ENCODE measurements at regions not wholly inside any gene's neighbourhood (a gene's known extent, or its start where the extent isn't known, plus 50 kb on each side); places are given as distances from the start of the nearest gene placed in this dataset.

DNA sequence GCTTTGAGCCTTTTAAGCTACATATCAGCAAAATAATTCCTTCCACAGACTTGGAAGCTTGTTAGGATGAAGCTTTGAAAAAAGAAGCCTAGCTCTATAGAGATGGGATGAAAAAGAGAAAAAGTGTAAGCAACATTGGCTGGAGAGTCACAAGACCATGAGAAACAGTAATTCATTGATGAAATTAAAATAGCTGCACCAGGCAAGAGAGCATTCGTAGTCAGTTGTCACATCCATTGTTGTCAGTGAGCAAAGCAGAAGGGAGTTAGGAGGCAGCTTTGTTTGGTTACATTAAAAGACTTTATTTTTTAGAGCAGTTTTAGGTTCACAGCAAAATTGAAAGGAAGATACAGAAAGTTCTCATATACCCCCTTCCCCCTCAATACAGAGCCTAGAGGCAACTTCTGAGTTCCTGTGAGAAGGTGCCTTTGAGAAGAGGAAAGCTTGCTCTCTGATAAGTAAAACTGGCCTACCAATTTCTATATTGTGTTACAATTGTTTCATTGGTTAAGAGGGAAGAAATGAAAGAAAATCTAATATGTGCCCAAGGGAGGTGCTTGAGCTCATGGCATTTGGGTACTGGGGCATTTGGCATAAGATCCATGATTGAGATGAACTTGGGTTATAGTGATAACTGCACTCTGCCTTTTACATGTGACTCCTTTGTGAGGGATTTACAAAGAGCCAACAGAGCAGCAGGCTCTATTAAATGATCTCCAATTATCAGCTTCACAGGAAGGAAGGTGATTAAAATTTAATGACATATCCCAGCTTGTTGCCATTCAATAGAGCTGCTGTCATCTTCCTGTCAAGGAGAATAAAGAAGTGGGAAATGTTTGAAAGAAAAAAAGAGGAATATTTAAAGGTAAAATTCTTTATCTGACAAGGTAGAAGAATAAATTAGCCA lies 361.3 kb upstream of the TMTC1 start:
- no peak overlapping the region for H3K4me3 Mint-ChIP-seq (ENCODE audit: unreplicated experiment)
- no peak overlapping the region for H3K27ac Mint-ChIP-seq (ENCODE audit: unreplicated experiment)
- H3K9me3 Mint-ChIP-seq (ENCODE audit: unreplicated experiment) = peaks cover 2% of the 10 kb centered on the region

DNA sequence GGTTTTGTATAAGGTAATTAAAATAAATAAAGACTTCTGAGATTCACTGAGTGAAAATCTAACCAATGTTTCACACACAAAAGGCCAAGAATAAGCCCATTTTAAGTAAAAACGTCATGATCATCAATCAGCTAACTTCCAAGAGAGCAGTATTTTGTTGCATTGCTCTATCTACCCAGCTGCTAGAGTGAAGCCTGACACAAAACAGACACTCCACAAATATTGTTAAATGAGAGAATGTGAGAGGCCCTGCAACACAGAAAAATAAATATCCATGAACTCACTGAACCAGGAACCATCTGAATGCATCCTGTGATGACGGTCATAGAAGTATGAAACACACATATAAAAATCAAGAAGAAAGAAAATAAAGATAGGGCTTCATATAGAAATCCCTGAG lies 358.6 kb upstream of the TMTC1 start:
- Mint-ChIP-seq H3K4me3 (ENCODE audit: unreplicated experiment) (no peak overlapping the region), H3K27me3 (ENCODE audit: unreplicated experiment) (no peaks in the 10 kb centered on the region), H3K27ac (ENCODE audit: unreplicated experiment) (no peak overlapping the region)

More for the DNA sequence above, 361.3 kb upstream of the TMTC1 start:
- no peak for DNase-seq (ENCODE audit: extremely low spot score, unreplicated experiment)
- Mint-ChIP-seq H3K27me3 (ENCODE audit: unreplicated experiment) (no peaks in the 10 kb centered on the region), H3K36me3 (ENCODE audit: unreplicated experiment) (no peaks in the 10 kb centered on the region), H3K4me1 (ENCODE audit: unreplicated experiment) (peaks cover 22% of the 10 kb centered on the region)
- TF ChIP-seq, protein P1, sequence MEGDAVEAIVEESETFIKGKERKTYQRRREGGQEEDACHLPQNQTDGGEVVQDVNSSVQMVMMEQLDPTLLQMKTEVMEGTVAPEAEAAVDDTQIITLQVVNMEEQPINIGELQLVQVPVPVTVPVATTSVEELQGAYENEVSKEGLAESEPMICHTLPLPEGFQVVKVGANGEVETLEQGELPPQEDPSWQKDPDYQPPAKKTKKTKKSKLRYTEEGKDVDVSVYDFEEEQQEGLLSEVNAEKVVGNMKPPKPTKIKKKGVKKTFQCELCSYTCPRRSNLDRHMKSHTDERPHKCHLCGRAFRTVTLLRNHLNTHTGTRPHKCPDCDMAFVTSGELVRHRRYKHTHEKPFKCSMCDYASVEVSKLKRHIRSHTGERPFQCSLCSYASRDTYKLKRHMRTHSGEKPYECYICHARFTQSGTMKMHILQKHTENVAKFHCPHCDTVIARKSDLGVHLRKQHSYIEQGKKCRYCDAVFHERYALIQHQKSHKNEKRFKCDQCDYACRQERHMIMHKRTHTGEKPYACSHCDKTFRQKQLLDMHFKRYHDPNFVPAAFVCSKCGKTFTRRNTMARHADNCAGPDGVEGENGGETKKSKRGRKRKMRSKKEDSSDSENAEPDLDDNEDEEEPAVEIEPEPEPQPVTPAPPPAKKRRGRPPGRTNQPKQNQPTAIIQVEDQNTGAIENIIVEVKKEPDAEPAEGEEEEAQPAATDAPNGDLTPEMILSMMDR (IDR thresholded peaks at IDR 0.05) = no peak

DNA sequence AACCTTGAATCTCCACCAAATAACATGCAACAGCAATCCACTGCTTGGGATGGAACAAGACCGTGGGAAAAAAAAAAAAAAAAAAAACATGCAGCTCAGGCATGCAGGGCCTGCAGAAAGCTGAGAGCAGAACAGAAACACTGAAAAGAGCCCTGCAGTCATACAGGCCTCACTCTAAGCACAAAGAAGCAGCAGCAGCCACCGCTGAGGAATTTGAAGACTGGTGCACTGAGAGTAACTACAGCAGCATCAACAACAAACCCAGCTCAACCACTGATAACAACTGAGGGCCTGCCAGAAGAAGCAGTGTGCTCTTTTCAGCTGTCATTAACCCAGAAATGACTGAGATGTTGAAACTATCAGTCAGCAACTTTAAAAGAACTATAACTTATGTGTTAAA lies 354.7 kb upstream of the TMTC1 start:
- TF ChIP-seq, protein P1 (IDR thresholded peaks at IDR 0.05) = no peak
- Mint-ChIP-seq H3K27me3 (ENCODE audit: unreplicated experiment) (no peaks in the 10 kb centered on the region), H3K4me3 (ENCODE audit: unreplicated experiment) (no peak overlapping the region), H3K36me3 (ENCODE audit: unreplicated experiment) (no peaks in the 10 kb centered on the region), H3K9me3 (ENCODE audit: unreplicated experiment) (peaks cover 3% of the 10 kb centered on the region), H3K27ac (ENCODE audit: unreplicated experiment) (peak overlapping the region; percentile 11), H3K4me1 (ENCODE audit: unreplicated experiment) (peaks cover 28% of the 10 kb centered on the region)
- DNase-seq (ENCODE audit: extremely low spot score, unreplicated experiment) = no peak

More for the DNA sequence above, 358.6 kb upstream of the TMTC1 start:
- Mint-ChIP-seq H3K4me1 (ENCODE audit: unreplicated experiment) (peaks cover 34% of the 10 kb centered on the region), H3K36me3 (ENCODE audit: unreplicated experiment) (no peaks in the 10 kb centered on the region), H3K9me3 (ENCODE audit: unreplicated experiment) (peaks cover 3% of the 10 kb centered on the region)
- TF ChIP-seq, protein P1 (IDR thresholded peaks at IDR 0.05) = no peak
- DNase-seq (ENCODE audit: extremely low spot score, unreplicated experiment) = no peak

DNA sequence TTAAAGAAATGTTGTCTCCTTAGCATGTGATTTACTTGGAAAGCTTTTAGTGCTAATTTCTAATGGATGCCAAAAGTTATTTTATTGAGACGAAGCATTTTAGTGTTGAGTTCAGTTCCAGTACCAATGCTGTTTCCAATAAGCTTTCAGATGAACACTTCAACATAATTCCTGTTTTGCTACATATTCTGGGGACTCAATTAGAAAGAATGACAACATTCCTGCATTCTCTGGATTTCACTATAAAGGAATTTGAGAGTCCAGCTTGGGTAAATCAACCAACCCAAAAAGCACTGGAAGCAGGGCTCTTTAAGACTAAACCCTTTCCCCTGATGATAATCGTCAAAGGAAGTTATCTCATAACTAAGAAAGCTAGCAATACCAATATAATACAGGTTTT lies 353.0 kb upstream of the TMTC1 start:
- Mint-ChIP-seq H3K4me1 (ENCODE audit: unreplicated experiment) (peaks cover 28% of the 10 kb centered on the region), H3K4me3 (ENCODE audit: unreplicated experiment) (no peak overlapping the region), H3K36me3 (ENCODE audit: unreplicated experiment) (no peaks in the 10 kb centered on the region), H3K9me3 (ENCODE audit: unreplicated experiment) (peaks cover 3% of the 10 kb centered on the region), H3K27me3 (ENCODE audit: unreplicated experiment) (peaks cover 3% of the 10 kb centered on the region), H3K27ac (ENCODE audit: unreplicated experiment) (peak overlapping the region; percentile 27)
- DNase-seq (ENCODE audit: extremely low spot score, unreplicated experiment) = no peak
- TF ChIP-seq, protein P1 (IDR thresholded peaks at IDR 0.05) = no peak

DNA sequence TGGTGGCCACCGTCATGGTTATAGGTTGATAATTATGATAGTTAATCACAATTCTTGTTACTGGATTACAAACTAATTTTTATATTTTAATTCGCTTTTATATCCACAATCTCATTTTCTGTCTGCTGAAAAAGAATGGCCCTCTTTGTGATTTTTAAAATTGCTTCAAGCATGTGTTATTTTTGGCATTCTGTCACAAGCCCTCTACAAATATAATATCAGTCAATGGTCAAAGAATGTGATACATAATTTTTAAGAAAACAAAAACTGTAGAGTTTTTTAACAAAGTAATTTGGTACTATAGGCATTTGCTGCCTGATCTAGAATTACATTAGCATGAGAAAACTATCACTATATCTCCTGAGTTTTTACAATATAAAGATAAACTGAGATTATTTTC lies 352.0 kb upstream of the TMTC1 start:
- peak overlapping the region; percentile 42 for H3K27ac Mint-ChIP-seq (ENCODE audit: unreplicated experiment)
- peaks cover 28% of the 10 kb centered on the region for H3K4me1 Mint-ChIP-seq (ENCODE audit: unreplicated experiment)
- H3K36me3 Mint-ChIP-seq (ENCODE audit: unreplicated experiment) = no peaks in the 10 kb centered on the region
- H3K9me3 Mint-ChIP-seq (ENCODE audit: unreplicated experiment) = peaks cover 3% of the 10 kb centered on the region
- H3K4me3 Mint-ChIP-seq (ENCODE audit: unreplicated experiment) = no peak overlapping the region
- peaks cover 7% of the 10 kb centered on the region for H3K27me3 Mint-ChIP-seq (ENCODE audit: unreplicated experiment)
- no peak for DNase-seq (ENCODE audit: extremely low spot score, unreplicated experiment)
- TF ChIP-seq, protein P1 (IDR thresholded peaks at IDR 0.05) = no peak

Data from osteocyte (in vitro differentiated cells).